Activated T-helper 2 cell treated with anti-CD3 and anti-CD28 coated beads, Interferon-gamma antibody, Interleukin-2, Interleukin-4, amounts not matched to agents 10 μg/mL and 5 μg/mL and 100 μg/mL, durations not matched to agents 14 hours and 24 hours and 36 hours (primary cell): ENCODE measurements at regions not wholly inside any gene's neighbourhood (a gene's known extent, or its start where the extent isn't known, plus 50 kb on each side); places are given as distances from the start of the nearest gene placed in this dataset.
"Not testable (repeated sequence)": the region's sequence is repeated elsewhere in the genome, so short reads cannot be mapped to it uniquely, and the experiment has no call there.

Experiments
- DNase-seq: peaks from one replicate; pipeline ENCODE4 v3.0.0; 2021; ENCODE audit warnings: low spot score
- H3K27ac Mint-ChIP-seq: one replicate; pipeline ENCODE4 v1.8.0; 2021; ENCODE audit warnings: mixed read lengths
- H3K27me3 Mint-ChIP-seq: one replicate; pipeline ENCODE4 v1.8.0; 2021; ENCODE audit warnings: low read depth, mixed read lengths
- H3K36me3 Mint-ChIP-seq: one replicate; pipeline ENCODE4 v1.8.0; 2021; ENCODE audit warnings: low read depth, mixed read lengths
- H3K4me1 Mint-ChIP-seq: one replicate; pipeline ENCODE4 v1.8.0; 2021; ENCODE audit warnings: low read depth, mixed read lengths
- H3K4me3 Mint-ChIP-seq: one replicate; pipeline ENCODE4 v1.8.0; 2021; ENCODE audit warnings: low read depth, mild to moderate bottlenecking, moderate library complexity, mixed read lengths
- H3K9me3 Mint-ChIP-seq: one replicate; pipeline ENCODE4 v1.8.0; 2021; ENCODE audit warnings: mixed read lengths
- intact Hi-C: fragments of 100-400 bp; cut with micrococcal nuclease; formaldehyde crosslinking; loops from one replicate; pipeline ENCODE4 v1.15.1; 2023

DNA sequence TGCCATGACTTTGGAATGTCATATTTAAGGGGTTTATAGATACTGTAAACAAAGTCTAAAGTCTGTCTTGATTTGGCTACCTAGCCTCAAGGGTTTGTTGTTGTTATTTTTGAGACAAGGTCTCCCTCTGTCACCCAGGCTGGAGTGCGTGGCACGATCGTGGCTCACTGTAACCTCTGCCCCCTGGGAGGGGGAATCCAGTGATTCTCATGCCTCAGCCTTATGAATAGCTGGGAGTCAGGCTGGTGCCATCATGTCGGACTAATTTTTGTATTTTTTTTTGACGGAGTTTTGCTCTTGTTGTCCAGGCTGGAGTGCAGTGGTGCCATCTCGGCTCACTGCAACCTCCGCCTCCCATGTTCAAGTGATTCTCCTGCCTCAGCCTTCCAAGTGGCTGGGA, 82.2 kb upstream of the RHOU start:
- Mint-ChIP-seq H3K4me1 (peaks cover 11% of the 10 kb centered on the region), H3K27me3 (peaks cover 50% of the 10 kb centered on the region)
- DNase-seq, H3K4me3 Mint-ChIP-seq, H3K36me3 Mint-ChIP-seq, H3K27ac Mint-ChIP-seq, H3K9me3 Mint-ChIP-seq, intact Hi-C loops: not testable (repeated sequence)

GRCh38 chr1:228653748-228654147, 81.5 kb upstream of the RHOU start:
- peaks cover 6% of the 10 kb centered on the region for H3K4me1 Mint-ChIP-seq
- no peak overlapping the region for H3K27ac Mint-ChIP-seq
- no peak for DNase-seq
- peaks cover 1% of the 10 kb centered on the region for H3K36me3 Mint-ChIP-seq
- H3K27me3 Mint-ChIP-seq, result peaks cover 47% of the 10 kb centered on the region
- intact Hi-C loops, result no loop called here
- no peak overlapping the region for H3K4me3 Mint-ChIP-seq
- H3K9me3 Mint-ChIP-seq, result no peaks in the 10 kb centered on the region

GRCh38 chr1:228655796-228656394, 79.4 kb upstream of the RHOU start:
- H3K27ac Mint-ChIP-seq, result no peak overlapping the region
- no peaks in the 10 kb centered on the region for H3K9me3 Mint-ChIP-seq
- H3K4me1 Mint-ChIP-seq, result peaks cover 4% of the 10 kb centered on the region
- peaks cover 29% of the 10 kb centered on the region for H3K27me3 Mint-ChIP-seq
- no peaks in the 10 kb centered on the region for H3K36me3 Mint-ChIP-seq
- no peak for DNase-seq
- intact Hi-C loops, result no loop called here
- no peak overlapping the region for H3K4me3 Mint-ChIP-seq

DNA sequence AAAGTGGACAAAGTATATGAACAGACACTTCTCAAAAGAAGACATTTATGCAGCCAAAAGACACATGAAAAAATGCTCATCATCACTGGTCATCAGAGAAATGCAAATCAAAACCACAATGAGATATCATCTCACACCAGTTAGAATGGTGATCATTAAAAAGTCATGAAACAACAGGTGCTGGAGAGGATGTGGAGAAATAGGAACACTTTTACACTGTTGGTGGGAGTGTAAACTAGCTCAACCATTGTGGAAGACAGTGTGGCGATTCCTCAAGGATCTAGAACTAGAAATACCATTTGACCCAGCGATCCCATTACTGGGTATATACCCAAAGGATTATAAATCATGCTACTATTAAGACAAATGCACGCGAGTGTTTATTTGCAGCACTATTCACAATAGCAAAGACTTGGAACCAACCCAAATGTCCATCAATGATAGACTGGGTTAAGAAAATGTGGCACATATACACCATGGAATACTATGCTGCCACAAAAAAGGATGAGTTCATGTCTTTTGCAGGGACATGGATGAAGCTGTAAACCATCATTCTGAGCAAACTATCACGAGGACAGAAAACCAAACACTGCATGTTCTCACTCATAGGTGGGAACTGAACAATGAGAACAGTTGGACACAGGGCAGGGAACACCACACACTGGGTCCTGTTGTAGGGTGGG, 73.1 kb upstream of the RHOU start:
- H3K27me3 Mint-ChIP-seq, result peaks cover 22% of the 10 kb centered on the region
- intact Hi-C loops, H3K4me3 Mint-ChIP-seq, H3K36me3 Mint-ChIP-seq, DNase-seq, H3K9me3 Mint-ChIP-seq, H3K4me1 Mint-ChIP-seq, H3K27ac Mint-ChIP-seq: not testable (repeated sequence)

- H3K27ac Mint-ChIP-seq, result no peak overlapping the region
Measured at GRCh38 chr1:228664399-228664914, 70.8 kb upstream of the RHOU start.

DNA sequence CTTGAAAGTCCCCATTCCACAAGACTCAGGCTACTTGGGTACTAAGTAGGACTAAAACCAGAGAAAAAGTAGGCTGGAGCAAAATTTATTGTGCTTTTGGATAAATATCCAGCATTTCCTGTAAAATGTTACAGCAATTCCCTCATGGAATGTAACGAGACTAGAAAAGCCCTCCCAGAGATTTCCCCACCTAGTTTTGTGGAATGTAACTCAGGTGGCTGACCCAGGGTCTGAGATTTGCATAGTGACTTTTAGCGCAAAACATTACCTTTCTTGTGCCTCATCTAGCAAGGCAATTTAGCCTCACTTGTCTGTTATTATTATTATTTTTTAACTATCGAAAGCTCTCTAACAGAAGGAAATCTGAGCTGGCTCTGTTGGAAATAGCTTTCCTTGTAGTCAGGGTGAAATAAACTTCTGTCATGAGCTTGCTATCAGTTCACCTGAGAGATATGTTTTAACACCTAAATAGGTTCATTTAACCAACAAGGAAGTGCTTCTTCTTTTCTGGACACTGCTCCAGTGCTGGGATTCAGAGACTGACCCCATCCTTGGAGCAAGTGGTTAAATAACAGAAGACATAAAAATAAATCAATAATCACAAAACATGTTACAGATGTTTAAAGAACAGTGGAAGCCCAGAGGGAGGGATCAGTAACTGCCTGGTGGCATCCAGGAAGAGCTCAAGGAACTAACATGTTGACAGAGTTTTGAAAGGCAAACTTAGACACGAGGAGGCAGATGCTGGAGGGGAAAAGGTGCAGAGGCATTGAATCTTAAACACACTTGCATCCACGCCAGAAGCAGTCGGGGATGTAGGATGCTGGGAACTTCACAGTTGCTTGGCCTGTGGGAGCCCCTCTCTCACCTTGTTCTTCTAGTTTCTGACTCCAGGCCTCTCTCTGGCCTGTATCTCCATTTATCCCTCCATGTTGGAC, 68.3 kb upstream of the RHOU start:
- no peak overlapping the region for H3K4me3 Mint-ChIP-seq
- no peak overlapping the region for H3K27ac Mint-ChIP-seq
- no peaks in the 10 kb centered on the region for H3K36me3 Mint-ChIP-seq
- no peaks in the 10 kb centered on the region for H3K4me1 Mint-ChIP-seq
- peaks cover 12% of the 10 kb centered on the region for H3K27me3 Mint-ChIP-seq
- intact Hi-C loops, result no loop called here
- no peaks in the 10 kb centered on the region for H3K9me3 Mint-ChIP-seq
- no peak for DNase-seq

More at GRCh38 chr1:228664399-228664914, 70.8 kb upstream of the RHOU start:
- Mint-ChIP-seq H3K4me3 (no peak overlapping the region), H3K27me3 (peaks cover 18% of the 10 kb centered on the region), H3K36me3 (no peaks in the 10 kb centered on the region), H3K4me1 (no peaks in the 10 kb centered on the region), H3K9me3 (no peaks in the 10 kb centered on the region)
- peak; percentile 56 for DNase-seq
- intact Hi-C loops, result loop anchor here (1.0 kb wide), 1 partner anchor 563 kb away; no protein-coding TSS in a partner anchor

DNA sequence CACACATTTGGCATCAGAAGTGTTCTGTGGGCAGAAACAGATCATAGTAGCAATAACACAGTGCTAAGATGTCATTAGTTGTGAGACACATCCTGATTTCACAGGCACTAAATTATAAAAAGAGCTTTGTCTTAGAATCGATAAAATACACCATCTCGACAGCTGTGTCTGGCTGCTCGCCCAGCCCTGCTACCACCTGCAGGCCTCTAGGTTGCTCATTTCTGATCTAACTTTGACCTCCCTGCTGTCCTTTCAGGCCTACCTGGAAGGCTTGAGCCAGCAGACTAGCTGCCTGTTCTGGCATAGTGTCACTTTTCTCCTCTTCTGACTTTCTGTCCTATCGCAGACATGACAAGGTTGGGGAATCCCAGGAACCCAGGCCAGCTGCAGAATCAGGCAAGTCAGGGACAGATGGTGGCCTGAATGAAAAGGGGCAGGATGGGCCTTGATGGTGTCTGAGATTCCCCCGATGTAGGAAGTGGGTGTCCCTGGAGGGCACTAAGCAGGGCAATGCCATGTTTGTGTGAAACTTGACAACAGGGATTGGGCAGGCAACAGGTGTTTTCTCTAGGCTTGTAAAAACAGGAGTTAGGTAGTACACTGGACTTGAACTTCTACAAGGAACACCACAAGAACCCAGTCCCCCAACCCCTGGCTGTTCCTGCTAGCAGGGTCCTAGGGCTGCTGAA, 66.6 kb upstream of the RHOU start:
- Mint-ChIP-seq H3K27ac (no peak overlapping the region), H3K4me1 (no peaks in the 10 kb centered on the region), H3K36me3 (no peaks in the 10 kb centered on the region), H3K9me3 (no peaks in the 10 kb centered on the region), H3K27me3 (peaks cover 5% of the 10 kb centered on the region), H3K4me3 (no peak overlapping the region)
- no peak for DNase-seq
- intact Hi-C loops, result no loop called here

DNA sequence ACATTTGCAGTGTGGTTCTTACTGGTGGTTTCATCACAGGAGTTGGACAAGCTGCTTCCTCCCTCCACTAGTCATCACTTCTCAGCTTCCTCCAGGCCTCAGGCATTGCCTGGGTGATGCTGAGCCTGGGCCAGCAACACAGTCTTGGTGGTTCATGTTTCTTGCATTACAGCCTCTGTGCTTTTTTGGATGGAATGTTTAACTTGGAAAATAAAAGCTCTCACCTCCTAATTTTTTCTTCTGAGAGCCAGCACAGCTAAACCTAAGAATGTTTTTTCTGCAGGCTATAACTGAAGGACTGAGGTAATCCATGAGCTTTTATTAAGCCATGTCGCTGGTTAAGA, 66.1 kb upstream of the RHOU start:
- intact Hi-C loops, result no loop called here
- H3K4me3 Mint-ChIP-seq, result no peak overlapping the region
- no peak for DNase-seq
- no peaks in the 10 kb centered on the region for H3K9me3 Mint-ChIP-seq
- peaks cover 2% of the 10 kb centered on the region for H3K27me3 Mint-ChIP-seq
- no peak overlapping the region for H3K27ac Mint-ChIP-seq
- no peaks in the 10 kb centered on the region for H3K36me3 Mint-ChIP-seq
- no peaks in the 10 kb centered on the region for H3K4me1 Mint-ChIP-seq

DNA sequence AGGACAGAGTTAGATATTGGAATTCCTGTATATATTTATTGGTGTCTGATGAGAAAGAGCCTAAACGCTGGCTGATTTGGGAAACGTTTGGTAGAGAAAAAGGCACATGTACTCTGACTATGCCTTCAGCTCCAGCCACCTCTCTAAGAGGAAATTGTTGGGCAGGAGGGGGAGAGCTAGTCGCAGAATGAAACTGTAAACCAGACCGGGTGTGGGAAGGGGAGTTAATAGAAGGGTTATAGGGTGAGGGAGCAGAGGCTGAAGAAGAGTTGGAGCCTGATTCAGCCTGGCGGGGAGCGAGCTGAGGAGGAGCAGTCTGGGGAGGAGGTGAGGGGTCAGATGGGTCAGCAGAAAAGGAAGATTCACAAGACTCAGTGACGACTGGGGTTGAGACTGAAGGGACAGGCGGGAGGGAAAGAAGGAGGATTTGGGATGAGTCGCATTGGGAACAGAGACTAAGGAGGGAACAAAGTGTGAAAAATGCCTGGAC, 54.2 kb upstream of the RHOU start:
- peaks cover 31% of the 10 kb centered on the region for H3K27me3 Mint-ChIP-seq
- DNase-seq, H3K4me3 Mint-ChIP-seq: not testable (repeated sequence)

DNA sequence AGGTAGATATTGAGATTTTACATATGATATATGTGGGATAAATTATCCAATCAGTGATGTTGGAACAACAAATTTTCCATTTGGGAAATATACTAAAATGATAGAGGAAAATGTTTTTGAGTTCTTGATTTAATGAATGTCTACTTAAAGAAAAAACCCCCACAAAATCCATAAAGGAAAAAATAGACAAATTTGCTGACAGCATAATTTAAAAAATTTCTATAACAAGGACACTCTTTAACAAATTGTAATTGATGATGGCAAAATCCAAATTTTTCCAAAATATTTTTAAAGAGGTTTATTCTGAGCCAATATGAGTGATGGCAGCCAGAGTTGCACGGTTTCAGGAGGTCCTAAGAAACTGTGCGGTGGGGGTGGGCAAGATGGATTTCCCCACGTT, 51.9 kb upstream of the RHOU start:
- Mint-ChIP-seq H3K9me3 (no peaks in the 10 kb centered on the region), H3K27me3 (peaks cover 44% of the 10 kb centered on the region)
- no peak for DNase-seq

More for the DNA sequence above, 54.2 kb upstream of the RHOU start:
- intact Hi-C loops, H3K9me3 Mint-ChIP-seq, H3K27ac Mint-ChIP-seq, H3K4me1 Mint-ChIP-seq, H3K36me3 Mint-ChIP-seq: not testable (repeated sequence)

GRCh38 chr1:228684607-228685006, 50.7 kb upstream of the RHOU start:
- Mint-ChIP-seq H3K36me3 (no peaks in the 10 kb centered on the region), H3K27me3 (peaks cover 44% of the 10 kb centered on the region), H3K9me3 (no peaks in the 10 kb centered on the region), H3K27ac (no peak overlapping the region), H3K4me3 (no peak overlapping the region), H3K4me1 (no peaks in the 10 kb centered on the region)
- no peak for DNase-seq
- intact Hi-C loops, result no loop called here

More for the DNA sequence above, 51.9 kb upstream of the RHOU start:
- intact Hi-C loops, result no loop called here
- Mint-ChIP-seq H3K4me3 (no peak overlapping the region), H3K36me3 (no peaks in the 10 kb centered on the region), H3K27ac (no peak overlapping the region), H3K4me1 (no peaks in the 10 kb centered on the region)

DNA sequence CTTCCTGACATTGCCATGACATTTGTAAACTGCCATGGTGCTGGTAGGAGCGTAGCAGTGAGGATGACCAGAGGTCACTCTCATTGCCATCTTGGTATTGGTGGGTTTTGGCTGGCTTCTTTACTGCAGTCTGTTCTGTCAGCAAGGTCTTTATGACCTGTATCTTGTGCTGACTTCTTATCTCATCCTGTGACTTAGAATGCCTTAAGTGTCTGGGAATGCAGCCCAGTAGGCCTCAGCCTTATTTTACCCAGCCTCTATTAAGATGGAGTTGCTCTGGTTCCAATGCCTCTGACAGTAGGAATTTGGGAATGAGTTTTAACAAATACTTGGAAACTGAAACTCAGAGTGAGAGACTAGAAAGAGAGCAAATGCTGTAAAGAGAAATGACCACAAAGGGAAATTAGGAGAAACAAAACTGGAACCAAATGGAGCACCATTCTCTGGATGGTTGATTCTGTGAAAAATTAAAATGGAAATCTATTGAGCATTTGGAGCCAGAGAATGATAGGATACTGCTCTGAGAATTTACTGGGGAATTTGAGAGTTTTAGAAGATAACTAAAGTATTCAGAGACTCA, 50.1 kb upstream of the RHOU start:
- no peak overlapping the region for H3K27ac Mint-ChIP-seq
- H3K9me3 Mint-ChIP-seq, result no peaks in the 10 kb centered on the region
- no peak for DNase-seq
- H3K36me3 Mint-ChIP-seq, result no peaks in the 10 kb centered on the region
- H3K4me1 Mint-ChIP-seq, result no peaks in the 10 kb centered on the region
- intact Hi-C loops, result no loop called here
- H3K27me3 Mint-ChIP-seq, result peaks cover 45% of the 10 kb centered on the region
- no peak overlapping the region for H3K4me3 Mint-ChIP-seq
